KMS-11 (cell line): ENCODE measurements at regions not wholly inside any gene's neighbourhood (a gene's known extent, or its start where the extent isn't known, plus 50 kb on each side); places are given as distances from the start of the nearest gene placed in this dataset.

Source experiments
- H2AFZ ChIP-seq: fragments of 200-600 bp; sonication (generic); 2 replicates; pipeline ENCODE4 v1.6.1; 2016; ENCODE audit warnings: antibody characterized with exemption, mixed run types, low read depth
- H3K27ac ChIP-seq: fragments of 200-600 bp; sonication (generic); 2 replicates; pipeline ENCODE4 v1.6.1; 2016; ENCODE audit warnings: mild to moderate bottlenecking, mixed run types
- H3K27me3 ChIP-seq: fragments of 200-600 bp; sonication (generic); 2 replicates; pipeline ENCODE4 v1.6.1; 2017; ENCODE audit warnings: mild to moderate bottlenecking, low read depth, mixed run types, moderate library complexity; ENCODE audit not compliant: insufficient read depth
- H3K36me3 ChIP-seq: fragments of 200-600 bp; sonication (generic); 2 replicates; pipeline ENCODE4 v1.6.1; 2017; ENCODE audit warnings: mild to moderate bottlenecking, mixed run types; ENCODE audit not compliant: insufficient read depth
- H3K4me1 ChIP-seq: fragments of 200-600 bp; sonication (generic); 2 replicates; pipeline ENCODE4 v1.6.1; 2016; ENCODE audit warnings: mild to moderate bottlenecking, low read depth, mixed run types; ENCODE audit not compliant: poor library complexity, severe bottlenecking
- H3K4me2 ChIP-seq: fragments of 200-600 bp; sonication (generic); 2 replicates; pipeline ENCODE4 v1.7.0; 2016; ENCODE audit warnings: mild to moderate bottlenecking, mixed run types
- H3K4me3 ChIP-seq: fragments of 200-600 bp; sonication (generic); IDR thresholded peaks from 2 replicates; pipeline ENCODE4 v1.6.1; 2017; ENCODE audit warnings: low read depth, low read length, mixed read lengths; ENCODE audit not compliant: insufficient read depth
- H3K79me2 ChIP-seq: fragments of 200-600 bp; sonication (generic); 2 replicates; pipeline ENCODE4 v1.6.1; 2016; ENCODE audit warnings: low read depth, mixed run types; ENCODE audit not compliant: insufficient read depth
- H3K9ac ChIP-seq: fragments of 200-600 bp; sonication (generic); 2 replicates; pipeline ENCODE4 v1.6.1; 2016; ENCODE audit warnings: mild to moderate bottlenecking, mixed run types
- H4K20me1 ChIP-seq: fragments of 200-600 bp; sonication (generic); 2 replicates; pipeline ENCODE4 v1.6.1; 2016; ENCODE audit warnings: mild to moderate bottlenecking, mixed run types; ENCODE audit not compliant: insufficient read depth
- CTCF ChIP-seq: fragments of 200-600 bp; sonication (generic); conservative IDR thresholded peaks from 2 replicates; pipeline ENCODE4 v1.6.1; 2017; ENCODE audit warnings: low read depth, mild to moderate bottlenecking, antibody characterized with exemption, low read length, moderate library complexity, mixed read lengths

- H4K20me1 ChIP-seq, result no peaks in the 10 kb centered on the region
- H2AFZ ChIP-seq, result no peak overlapping the region
- no peak overlapping the region for H3K9ac ChIP-seq
- no peak for TF ChIP-seq CTCF
- no peaks in the 10 kb centered on the region for H3K79me2 ChIP-seq
- no peak overlapping the region for H3K27ac ChIP-seq
- peaks cover 13% of the 10 kb centered on the region for H3K4me1 ChIP-seq
- no peaks in the 10 kb centered on the region for H3K27me3 ChIP-seq
- no peak overlapping the region for H3K4me2 ChIP-seq
- H3K4me3 ChIP-seq, result no peak overlapping the region
- no peaks in the 10 kb centered on the region for H3K36me3 ChIP-seq
Observed at GRCh38 chr4:96094183-96094582, 254.3 kb downstream of the PDHA2 start.

- Histone ChIP-seq H3K4me1 (peaks cover 8% of the 10 kb centered on the region), H3K9ac (no peak overlapping the region), H3K27me3 (no peaks in the 10 kb centered on the region), H3K79me2 (no peaks in the 10 kb centered on the region), H3K36me3 (no peaks in the 10 kb centered on the region), H3K4me2 (no peak overlapping the region), H3K4me3 (no peak overlapping the region), H2AFZ (no peak overlapping the region), H4K20me1 (no peaks in the 10 kb centered on the region), H3K27ac (no peak overlapping the region)
- TF ChIP-seq CTCF, result no peak
Observed at GRCh38 chr4:96097040-96097607, 257.2 kb downstream of the PDHA2 start.

DNA sequence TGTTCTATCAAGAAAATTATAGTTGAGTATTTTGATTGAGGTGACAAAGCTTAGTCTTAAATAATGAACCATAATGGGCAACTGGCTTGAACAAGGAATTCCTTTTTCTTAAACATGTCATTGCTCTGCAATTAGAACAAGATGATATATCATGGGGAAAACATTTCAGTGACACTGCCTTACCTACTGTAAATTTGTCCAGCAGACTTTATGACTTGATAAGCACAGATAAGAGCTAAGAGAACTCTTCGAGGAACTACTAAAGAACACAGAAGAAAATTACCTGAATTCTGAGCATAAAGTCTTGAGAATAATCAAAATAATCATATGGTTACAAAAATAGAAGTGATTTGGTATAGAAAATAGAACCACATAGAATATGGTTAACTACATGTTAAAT is 257.8 kb downstream of the PDHA2 start:
- Histone ChIP-seq H4K20me1 (no peaks in the 10 kb centered on the region), H3K4me1 (peaks cover 2% of the 10 kb centered on the region), H3K4me2 (no peak overlapping the region), H3K4me3 (no peak overlapping the region), H3K27me3 (no peaks in the 10 kb centered on the region), H2AFZ (no peak overlapping the region), H3K27ac (no peak overlapping the region), H3K9ac (no peak overlapping the region), H3K36me3 (no peaks in the 10 kb centered on the region), H3K79me2 (no peaks in the 10 kb centered on the region)
- no peak for TF ChIP-seq CTCF

DNA sequence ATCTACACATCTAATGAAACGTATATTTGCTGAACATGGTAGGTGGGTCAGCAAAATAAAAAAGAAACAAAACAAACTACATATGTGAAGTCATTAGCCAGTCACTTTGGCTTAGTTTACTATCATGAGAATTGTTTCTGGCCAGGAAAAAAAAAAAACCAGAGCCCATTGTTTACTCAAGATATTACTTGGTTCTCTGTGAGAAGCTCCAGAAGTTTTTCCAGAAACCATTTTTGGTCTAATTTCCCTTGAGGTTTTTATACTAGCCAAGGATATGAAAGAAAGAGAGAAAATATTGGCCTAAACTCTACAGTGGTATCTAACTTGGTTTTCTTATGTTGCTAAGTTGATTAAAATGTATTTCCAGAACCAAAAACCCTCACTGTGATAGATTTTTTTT is 259.1 kb downstream of the PDHA2 start:
- no peak overlapping the region for H3K27ac ChIP-seq
- H3K9ac ChIP-seq, result no peak overlapping the region
- TF ChIP-seq CTCF, result no peak
- H2AFZ ChIP-seq, result no peak overlapping the region
- H3K79me2 ChIP-seq, result no peaks in the 10 kb centered on the region
- H4K20me1 ChIP-seq, result no peaks in the 10 kb centered on the region
- H3K4me3 ChIP-seq, result no peak overlapping the region
- H3K36me3 ChIP-seq, result no peaks in the 10 kb centered on the region
- no peaks in the 10 kb centered on the region for H3K4me1 ChIP-seq
- H3K27me3 ChIP-seq, result no peaks in the 10 kb centered on the region
- H3K4me2 ChIP-seq, result no peak overlapping the region
